ENCODE measurements at regions not wholly inside any gene's neighbourhood (a gene's known extent, or its start where the extent isn't known, plus 50 kb on each side); places are given as distances from the start of the nearest gene placed in this dataset.

DNA sequence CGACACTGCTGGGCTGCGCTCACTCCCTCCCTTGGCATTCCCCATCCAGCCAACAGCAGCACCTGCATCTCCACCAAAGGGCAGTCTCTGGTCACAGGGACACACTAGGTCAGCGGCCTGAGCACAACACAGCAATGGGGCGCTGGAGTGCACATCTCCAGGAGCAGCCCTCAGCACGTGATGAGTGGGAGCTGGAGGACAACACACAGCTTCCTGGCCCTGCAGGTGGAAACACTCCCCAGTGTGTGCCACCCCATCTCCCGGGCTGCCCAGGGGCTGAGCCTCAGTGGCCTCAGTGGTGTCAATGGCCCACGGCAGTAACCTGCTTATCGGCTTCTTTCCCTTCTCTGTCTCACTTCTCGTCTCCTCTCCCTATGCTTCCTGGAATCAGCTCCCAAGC, 96.8 kb upstream of the VSTM2B start:
- TF ChIP-seq TP53 (CRISPR knock-in tag; IDR thresholded peaks at IDR 0.05) (no peak), CTCF (IDR thresholded peaks at IDR 0.05) (no peak), KDM1A (IDR thresholded peaks at IDR 0.05; ENCODE audit: low read depth) (no peak), POLR2A (IDR thresholded peaks at IDR 0.05; ENCODE audit: low read length) (no peak), JUN (IDR thresholded peaks at IDR 0.05) (no peak), FOSL2 (IDR thresholded peaks at IDR 0.05) (no peak), FOSL2 (CRISPR knock-in tag; IDR thresholded peaks at IDR 0.05) (no peak), HOXA7 (CRISPR knock-in tag; IDR thresholded peaks at IDR 0.05) (no peak), EHMT2 (IDR thresholded peaks at IDR 0.05; ENCODE audit: low read depth) (no peak)

Measured in A549 (cell line).